Cardiac fibroblast (primary cell): ENCODE measurements at regions not wholly inside any gene's neighbourhood (a gene's known extent, or its start where the extent isn't known, plus 50 kb on each side); places are given as distances from the start of the nearest gene placed in this dataset.

ENCODE experiments used
- DNase-seq, 2 donors: peaks; one replicate each; pipeline versions ENCODE4 v3.0.0 to v3.0.0-alpha.2; 2010; ENCODE audit warnings: low read depth in 2 of 2
- H3K4me3 ChIP-seq, 2 donors: replicated peaks in 1 of 2; 1 replicate in 1 of 2; 2 replicates in 1 of 2; pipeline ENCODE4 v1.5.1; 2011; ENCODE audit warnings: low read depth in 2 of 2, low read length in 2 of 2, mild to moderate bottlenecking in 2 of 2, moderate library complexity in 1 of 2
- CTCF ChIP-seq: IDR thresholded peaks from one replicate; pipeline ENCODE4 v1.5.1; 2011; ENCODE audit warnings: low read depth, mild to moderate bottlenecking, low read length, inconsistent platforms

GRCh38 chr19:32047788-32048187, 297.6 kb upstream of the ZNF507 start:
- no peak for TF ChIP-seq CTCF
- DNase-seq = no peak
- no peak overlapping the region for H3K4me3 ChIP-seq

GRCh38 chr19:32053376-32053775, 292.0 kb upstream of the ZNF507 start:
- H3K4me3 ChIP-seq = no peak overlapping the region

DNA sequence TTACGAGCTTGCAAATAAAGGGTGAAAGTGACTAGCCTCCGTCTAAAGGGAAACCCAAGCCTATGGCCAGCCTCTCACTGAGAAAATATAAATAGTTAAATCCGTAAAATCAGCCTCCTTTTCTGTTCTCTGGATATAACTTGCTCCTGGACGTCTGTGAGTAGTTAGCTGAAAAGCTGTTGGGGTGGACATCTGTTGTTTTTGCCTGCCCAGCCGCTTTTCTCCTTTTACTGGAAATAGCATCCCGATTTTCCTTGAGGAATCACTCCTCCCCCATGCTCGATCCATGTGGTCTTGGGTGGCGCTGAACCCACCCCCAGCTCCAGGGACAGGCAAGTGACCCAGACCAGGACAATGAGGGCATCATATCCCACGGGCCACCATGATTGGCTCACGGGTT, 291.5 kb upstream of the ZNF507 start:
- H3K4me3 ChIP-seq = no peak overlapping the region
- no peak for TF ChIP-seq CTCF
- no peak for DNase-seq

More at GRCh38 chr19:32053376-32053775, 292.0 kb upstream of the ZNF507 start:
- no peak for TF ChIP-seq CTCF
- no peak for DNase-seq

GRCh38 chr19:32058131-32058530, 287.3 kb upstream of the ZNF507 start:
- DNase-seq = no peak
- TF ChIP-seq CTCF = no peak
- no peak overlapping the region for H3K4me3 ChIP-seq

DNA sequence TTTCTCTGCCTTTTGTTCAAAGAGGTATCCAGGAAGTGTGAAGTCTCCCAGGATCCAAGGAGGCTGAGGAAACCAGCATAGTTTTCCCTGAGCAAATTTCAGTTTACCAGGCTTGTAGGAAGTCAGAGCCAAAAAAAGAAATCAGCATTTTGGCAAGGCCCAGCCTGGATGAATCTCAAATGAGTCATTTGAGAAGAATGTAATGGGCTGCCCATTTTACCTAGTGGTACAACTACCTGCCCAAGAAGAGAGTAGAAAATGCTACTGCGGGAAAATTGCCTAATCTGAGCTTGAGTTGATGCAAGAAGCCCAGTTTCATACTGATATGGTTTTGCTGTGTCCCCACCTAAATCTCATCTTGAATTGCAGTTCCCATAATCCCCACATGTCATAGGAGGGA, 284.1 kb upstream of the ZNF507 start:
- no peak for DNase-seq
- no peak for TF ChIP-seq CTCF
- no peak overlapping the region for H3K4me3 ChIP-seq

DNA sequence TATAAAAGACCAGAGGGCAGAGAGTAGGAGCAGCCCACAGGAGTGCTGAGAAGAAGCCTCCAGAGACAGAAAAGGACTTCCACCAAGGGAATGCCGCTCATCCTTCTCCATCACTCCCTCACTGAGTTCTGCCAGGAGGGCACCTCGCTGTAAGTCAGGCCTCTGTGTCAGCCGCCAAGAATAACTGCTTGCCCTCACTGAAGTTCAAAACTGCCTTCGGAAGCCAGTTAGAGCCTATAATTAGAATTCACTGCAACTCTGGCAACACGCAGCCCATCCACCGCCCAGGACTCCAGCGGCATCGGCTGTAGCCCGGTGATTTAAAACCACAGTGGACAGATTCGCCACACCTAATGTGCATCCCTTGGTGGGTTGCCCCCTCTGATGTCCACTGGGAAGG, 281.8 kb upstream of the ZNF507 start:
- DNase-seq = no peak
- no peak for TF ChIP-seq CTCF
- no peak overlapping the region for H3K4me3 ChIP-seq

- TF ChIP-seq CTCF = no peak
- no peak overlapping the region for H3K4me3 ChIP-seq
- no peak for DNase-seq
Measured at GRCh38 chr19:32066056-32066455, 279.4 kb upstream of the ZNF507 start.
